Karpas-422 (cell line): ENCODE measurements at regions not wholly inside any gene's neighbourhood (a gene's known extent, or its start where the extent isn't known, plus 50 kb on each side); places are given as distances from the start of the nearest gene placed in this dataset.

Source experiments
- DNase-seq: peaks from one replicate; pipeline ENCODE4 v3.0.0-alpha.2; 2015
- H2AFZ ChIP-seq: fragments of 200-600 bp; sonication (generic); 2 replicates; pipeline ENCODE4 v1.6.1; 2014; ENCODE audit warnings: antibody characterized with exemption, low read length, mixed read lengths
- H3K27ac ChIP-seq: fragments of 200-600 bp; sonication (generic); 2 replicates; pipeline ENCODE4 v1.5.1; 2014; ENCODE audit warnings: mild to moderate bottlenecking, low read length, moderate library complexity
- H3K27me3 ChIP-seq: fragments of 200-600 bp; sonication (generic); 2 replicates; pipeline ENCODE4 v1.6.1; 2014; ENCODE audit warnings: low read length, mixed read lengths
- H3K36me3 ChIP-seq: fragments of 200-600 bp; sonication (generic); 2 replicates; pipeline ENCODE4 v1.6.1; 2014; ENCODE audit warnings: low read length, mixed read lengths; ENCODE audit not compliant: insufficient read depth
- H3K4me1 ChIP-seq: fragments of 200-600 bp; sonication (generic); 2 replicates; pipeline ENCODE4 v1.6.1; 2014; ENCODE audit warnings: mild to moderate bottlenecking, low read length, mixed read lengths
- H3K4me2 ChIP-seq: fragments of 200-600 bp; sonication (generic); 2 replicates; pipeline ENCODE4 v1.6.1; 2014; ENCODE audit warnings: low read length, low read depth, mild to moderate bottlenecking; ENCODE audit not compliant: poor library complexity, severe bottlenecking
- H3K4me3 ChIP-seq: fragments of 200-600 bp; sonication (generic); 2 replicates; pipeline ENCODE4 v1.5.1; 2014; ENCODE audit warnings: mild to moderate bottlenecking, antibody characterized with exemption, low read length, mixed read lengths
- H3K79me2 ChIP-seq: fragments of 200-600 bp; sonication (generic); 2 replicates; pipeline ENCODE4 v1.6.1; 2014; ENCODE audit warnings: mild to moderate bottlenecking, low read length, mixed read lengths
- H3K9ac ChIP-seq: fragments of 200-600 bp; sonication (generic); 2 replicates; pipeline ENCODE4 v1.6.0; 2014; ENCODE audit warnings: low read length
- H3K9me2 ChIP-seq: fragments of 200-600 bp; sonication (generic), shearing (Covaris generic); replicated peaks from 2 replicates; pipeline ENCODE4 v1.6.0; 2014; ENCODE audit warnings: mild to moderate bottlenecking, low read length, moderate library complexity; ENCODE audit not compliant: insufficient read depth
- H3K9me3 ChIP-seq: fragments of 300-700, 200-600 bp; sonication (generic); 2 replicates; pipeline ENCODE4 v1.6.1; 2014; ENCODE audit warnings: low read length, mixed read lengths
- H4K20me1 ChIP-seq: fragments of 200-600 bp; sonication (generic); 2 replicates; pipeline ENCODE4 v1.6.1; 2014; ENCODE audit warnings: mild to moderate bottlenecking, antibody characterized with exemption, low read length, low read depth; ENCODE audit not compliant: insufficient read depth

- DNase-seq = no peak
- no peaks in the 10 kb centered on the region for H3K9me3 ChIP-seq
- no peak overlapping the region for H3K9ac ChIP-seq
- H3K36me3 ChIP-seq = no peaks in the 10 kb centered on the region
- H3K4me3 ChIP-seq = no peak overlapping the region
- H3K4me1 ChIP-seq = no peaks in the 10 kb centered on the region
- no peaks in the 10 kb centered on the region for H4K20me1 ChIP-seq
- no peak overlapping the region for H2AFZ ChIP-seq
- no peak overlapping the region for H3K4me2 ChIP-seq
- no peaks in the 10 kb centered on the region for H3K79me2 ChIP-seq
- no peaks in the 10 kb centered on the region for H3K9me2 ChIP-seq
- H3K27me3 ChIP-seq = no peaks in the 10 kb centered on the region
- H3K27ac ChIP-seq = no peak overlapping the region
These were observed 190.1 kb upstream of the AGAP1 start for GRCh38 chr2:235303499-235304291.

GRCh38 chr2:235305678-235306077 lies 188.2 kb upstream of the AGAP1 start:
- Histone ChIP-seq H3K36me3 (no peaks in the 10 kb centered on the region), H2AFZ (no peak overlapping the region), H3K27ac (no peak overlapping the region), H3K4me1 (no peaks in the 10 kb centered on the region), H3K27me3 (no peaks in the 10 kb centered on the region), H4K20me1 (no peaks in the 10 kb centered on the region), H3K9me2 (no peaks in the 10 kb centered on the region), H3K9ac (no peak overlapping the region), H3K4me3 (no peak overlapping the region), H3K9me3 (no peaks in the 10 kb centered on the region), H3K4me2 (no peak overlapping the region), H3K79me2 (no peaks in the 10 kb centered on the region)
- DNase-seq = no peak

- no peak overlapping the region for H2AFZ ChIP-seq
- no peaks in the 10 kb centered on the region for H3K9me2 ChIP-seq
- H3K27ac ChIP-seq = no peak overlapping the region
- no peaks in the 10 kb centered on the region for H4K20me1 ChIP-seq
- H3K9me3 ChIP-seq = no peaks in the 10 kb centered on the region; the same call in 1 of the 2 replicates
- H3K36me3 ChIP-seq = no peaks in the 10 kb centered on the region
- H3K9ac ChIP-seq = no peak overlapping the region
- DNase-seq = no peak
- no peaks in the 10 kb centered on the region for H3K79me2 ChIP-seq
- H3K27me3 ChIP-seq = no peaks in the 10 kb centered on the region
- no peaks in the 10 kb centered on the region for H3K4me1 ChIP-seq
- no peak overlapping the region for H3K4me2 ChIP-seq
- no peak overlapping the region for H3K4me3 ChIP-seq
These were observed 182.8 kb upstream of the AGAP1 start for GRCh38 chr2:235311044-235311443.

GRCh38 chr2:235312571-235312970 lies 181.3 kb upstream of the AGAP1 start:
- no peak for DNase-seq
- Histone ChIP-seq H3K4me3 (no peak overlapping the region), H3K4me1 (no peaks in the 10 kb centered on the region), H3K79me2 (no peaks in the 10 kb centered on the region), H3K36me3 (no peaks in the 10 kb centered on the region), H4K20me1 (no peaks in the 10 kb centered on the region), H3K9me2 (no peaks in the 10 kb centered on the region), H3K9ac (no peak overlapping the region), H3K27me3 (no peaks in the 10 kb centered on the region), H2AFZ (no peak overlapping the region), H3K9me3 (no peaks in the 10 kb centered on the region; the same call in 1 of the 2 replicates), H3K4me2 (no peak overlapping the region), H3K27ac (no peak overlapping the region)

GRCh38 chr2:235314371-235314930 lies 179.4 kb upstream of the AGAP1 start:
- Histone ChIP-seq H3K9ac (no peak overlapping the region), H2AFZ (no peak overlapping the region), H3K27me3 (no peaks in the 10 kb centered on the region), H3K4me1 (no peaks in the 10 kb centered on the region), H3K79me2 (no peaks in the 10 kb centered on the region), H3K9me2 (no peaks in the 10 kb centered on the region), H3K9me3 (no peaks in the 10 kb centered on the region; the same call in 1 of the 2 replicates), H3K4me2 (no peak overlapping the region), H4K20me1 (no peaks in the 10 kb centered on the region), H3K4me3 (no peak overlapping the region), H3K27ac (no peak overlapping the region), H3K36me3 (no peaks in the 10 kb centered on the region)
- no peak for DNase-seq

GRCh38 chr2:235319095-235319494 lies 174.7 kb upstream of the AGAP1 start:
- no peak overlapping the region for H2AFZ ChIP-seq
- no peaks in the 10 kb centered on the region for H3K9me3 ChIP-seq
- H3K9me2 ChIP-seq = no peaks in the 10 kb centered on the region
- no peaks in the 10 kb centered on the region for H3K27me3 ChIP-seq
- H3K4me2 ChIP-seq = no peak overlapping the region
- no peaks in the 10 kb centered on the region for H4K20me1 ChIP-seq
- H3K9ac ChIP-seq = no peak overlapping the region
- no peak for DNase-seq
- H3K27ac ChIP-seq = no peak overlapping the region
- H3K36me3 ChIP-seq = no peaks in the 10 kb centered on the region
- no peaks in the 10 kb centered on the region for H3K79me2 ChIP-seq
- no peak overlapping the region for H3K4me3 ChIP-seq
- no peaks in the 10 kb centered on the region for H3K4me1 ChIP-seq

- Histone ChIP-seq H3K9ac (no peak overlapping the region), H3K27me3 (no peaks in the 10 kb centered on the region), H3K9me2 (no peaks in the 10 kb centered on the region), H4K20me1 (no peaks in the 10 kb centered on the region), H3K4me1 (no peaks in the 10 kb centered on the region), H3K4me2 (no peak overlapping the region), H3K79me2 (no peaks in the 10 kb centered on the region), H2AFZ (no peak overlapping the region), H3K4me3 (no peak overlapping the region), H3K9me3 (no peaks in the 10 kb centered on the region), H3K36me3 (no peaks in the 10 kb centered on the region), H3K27ac (no peak overlapping the region)
- no peak for DNase-seq
These were observed 173.5 kb upstream of the AGAP1 start for GRCh38 chr2:235320326-235320725.

GRCh38 chr2:235324324-235324723 lies 169.5 kb upstream of the AGAP1 start:
- H3K4me1 ChIP-seq = no peaks in the 10 kb centered on the region
- H3K36me3 ChIP-seq = no peaks in the 10 kb centered on the region
- H3K4me2 ChIP-seq = no peak overlapping the region
- H2AFZ ChIP-seq = no peak overlapping the region
- no peaks in the 10 kb centered on the region for H3K9me2 ChIP-seq
- no peak overlapping the region for H3K9ac ChIP-seq
- no peaks in the 10 kb centered on the region for H3K9me3 ChIP-seq
- H3K79me2 ChIP-seq = no peaks in the 10 kb centered on the region
- H3K27me3 ChIP-seq = no peaks in the 10 kb centered on the region
- H4K20me1 ChIP-seq = no peaks in the 10 kb centered on the region
- no peak overlapping the region for H3K27ac ChIP-seq
- no peak overlapping the region for H3K4me3 ChIP-seq
- DNase-seq = no peak
